ENCODE measurements at regions not wholly inside any gene's neighbourhood (a gene's known extent, or its start where the extent isn't known, plus 50 kb on each side); places are given as distances from the start of the nearest gene placed in this dataset.

DNA sequence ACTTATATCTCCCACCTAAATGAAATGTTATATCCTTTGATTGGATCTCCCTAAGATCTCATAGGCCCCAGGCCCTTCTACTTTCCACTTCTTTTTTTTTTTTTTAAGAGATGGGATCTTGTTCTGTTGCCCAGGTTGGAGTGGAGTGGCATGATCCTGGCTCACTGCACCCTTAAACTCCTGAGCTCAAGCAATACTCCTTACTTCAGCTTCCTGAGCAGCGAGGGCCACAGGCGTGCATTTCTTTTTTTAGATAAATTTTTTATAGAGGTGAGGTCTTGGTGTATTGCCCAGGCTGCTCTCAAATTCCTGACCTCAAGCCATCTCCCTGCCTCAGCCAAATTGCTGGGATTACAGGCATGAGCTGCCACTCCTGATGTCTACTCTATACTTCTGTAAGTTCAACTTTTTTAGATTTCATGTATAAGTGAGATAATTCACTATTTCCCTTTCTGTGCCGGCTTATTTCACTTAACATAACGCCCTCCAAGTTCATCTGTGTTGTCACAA is 987.5 kb upstream of the NCAM2 start:
- TF ChIP-seq, protein P1, sequence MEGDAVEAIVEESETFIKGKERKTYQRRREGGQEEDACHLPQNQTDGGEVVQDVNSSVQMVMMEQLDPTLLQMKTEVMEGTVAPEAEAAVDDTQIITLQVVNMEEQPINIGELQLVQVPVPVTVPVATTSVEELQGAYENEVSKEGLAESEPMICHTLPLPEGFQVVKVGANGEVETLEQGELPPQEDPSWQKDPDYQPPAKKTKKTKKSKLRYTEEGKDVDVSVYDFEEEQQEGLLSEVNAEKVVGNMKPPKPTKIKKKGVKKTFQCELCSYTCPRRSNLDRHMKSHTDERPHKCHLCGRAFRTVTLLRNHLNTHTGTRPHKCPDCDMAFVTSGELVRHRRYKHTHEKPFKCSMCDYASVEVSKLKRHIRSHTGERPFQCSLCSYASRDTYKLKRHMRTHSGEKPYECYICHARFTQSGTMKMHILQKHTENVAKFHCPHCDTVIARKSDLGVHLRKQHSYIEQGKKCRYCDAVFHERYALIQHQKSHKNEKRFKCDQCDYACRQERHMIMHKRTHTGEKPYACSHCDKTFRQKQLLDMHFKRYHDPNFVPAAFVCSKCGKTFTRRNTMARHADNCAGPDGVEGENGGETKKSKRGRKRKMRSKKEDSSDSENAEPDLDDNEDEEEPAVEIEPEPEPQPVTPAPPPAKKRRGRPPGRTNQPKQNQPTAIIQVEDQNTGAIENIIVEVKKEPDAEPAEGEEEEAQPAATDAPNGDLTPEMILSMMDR (IDR thresholded peaks at IDR 0.05; ENCODE audit: insufficient read depth, low read depth, low read length): no peak
- TF ChIP-seq EZH2 (IDR thresholded peaks at IDR 0.05; ENCODE audit: insufficient read depth, low read length): no peak

Data from astrocyte (in vitro differentiated cells and primary cell).